CD14-positive monocyte (primary cell): ENCODE measurements at regions not wholly inside any gene's neighbourhood (a gene's known extent, or its start where the extent isn't known, plus 50 kb on each side); places are given as distances from the start of the nearest gene placed in this dataset.
A peak's percentile ranks its signal among the peaks of the same experiment; 100 is the strongest.

Source experiments
- DNase-seq, 3 donors: peaks; one replicate each; pipeline ENCODE4 v3.0.0-alpha.2; 2011 to 2022
- H2AFZ ChIP-seq: 2 replicates; pipeline ENCODE4 v1.6.0; 2012; ENCODE audit warnings: mild to moderate bottlenecking, low read depth, low read length, inconsistent platforms; ENCODE audit not compliant: insufficient read depth, poor library complexity, severe bottlenecking
- H3K27ac ChIP-seq, 2 donors: 1 replicate in 1 of 2; 2 replicates in 1 of 2; pipeline ENCODE4 v1.5.1; 2012 to 2013; ENCODE audit warnings: low read length in 2 of 2, control low read depth in 1 of 2, inconsistent platforms in 1 of 2, low read depth in 1 of 2, mild to moderate bottlenecking in 1 of 2
- H3K27me3 ChIP-seq, 2 donors: one replicate each; pipeline versions ENCODE4 v1.6.0 to v1.6.1; 2011 to 2013; ENCODE audit warnings: low read length in 2 of 2; ENCODE audit not compliant: control insufficient read depth in 2 of 2, insufficient read depth in 2 of 2
- H3K36me3 ChIP-seq, 2 donors: replicated peaks in 1 of 2; 1 replicate in 1 of 2; 2 replicates in 1 of 2; pipeline versions ENCODE4 v1.5.1 to v1.6.1; 2012 to 2013; ENCODE audit warnings: low read length in 2 of 2, control low read depth in 1 of 2, inconsistent platforms in 1 of 2, mild to moderate bottlenecking in 1 of 2; ENCODE audit not compliant: insufficient read depth in 2 of 2, control insufficient read depth in 1 of 2
- H3K4me1 ChIP-seq, 2 donors: 1 replicate in 1 of 2; 2 replicates in 1 of 2; pipeline versions ENCODE4 v1.5.1 to v1.6.1; 2012 to 2013; ENCODE audit warnings: low read length in 2 of 2, control low read depth in 1 of 2, inconsistent platforms in 1 of 2, mild to moderate bottlenecking in 1 of 2, moderate library complexity in 1 of 2; ENCODE audit not compliant: insufficient read depth in 2 of 2, control insufficient read depth in 1 of 2
- H3K4me2 ChIP-seq: replicated peaks from 2 replicates; pipeline ENCODE3; 2012; ENCODE audit warnings: low read length, moderate library complexity, mild to moderate bottlenecking; ENCODE audit not compliant: poor library complexity, severe bottlenecking; ENCODE audit errors: extremely low read depth
- H3K4me3 ChIP-seq, 3 experiments: fragments of 200-600 bp in 1 of 3; sonication (generic) in 1 of 3; replicated peaks in 1 of 3; 1 replicate in 2 of 3; 2 replicates in 1 of 3; pipeline ENCODE4 v1.5.1; 2011 to 2013; ENCODE audit warnings: low read length in 3 of 3, mild to moderate bottlenecking in 3 of 3, control low read depth in 2 of 3, low read depth in 2 of 3, inconsistent platforms in 1 of 3, moderate library complexity in 1 of 3
- H3K79me2 ChIP-seq: 2 replicates; pipeline ENCODE4 v1.6.0; 2012; ENCODE audit warnings: mild to moderate bottlenecking, control low read depth, inconsistent platforms, low read length, moderate library complexity; ENCODE audit not compliant: insufficient read depth
- H3K9ac ChIP-seq: 2 replicates; pipeline ENCODE4 v1.6.0; 2017; ENCODE audit warnings: low read length, mild to moderate bottlenecking; ENCODE audit not compliant: insufficient read depth, poor library complexity, severe bottlenecking
- H3K9me3 ChIP-seq, 2 donors: replicated peaks in 1 of 2; 1 replicate in 1 of 2; 2 replicates in 1 of 2; pipeline versions ENCODE4 v1.5.1 to v1.6.1; 2012 to 2013; ENCODE audit warnings: low read length in 2 of 2, control low read depth in 1 of 2; ENCODE audit not compliant: control insufficient read depth in 1 of 2, insufficient read depth in 1 of 2
- H4K20me1 ChIP-seq: 2 replicates; pipeline ENCODE4 v1.6.0; 2012; ENCODE audit warnings: mild to moderate bottlenecking, low read length, control low read depth, moderate library complexity; ENCODE audit not compliant: insufficient read depth
- H3K27ac Mint-ChIP-seq, 7 donors: one replicate each; pipeline ENCODE4 v1.8.0; 2020; ENCODE audit warnings: mild to moderate bottlenecking in 7 of 7, mixed read lengths in 7 of 7, moderate library complexity in 6 of 7, inconsistent platforms in 2 of 7
- H3K27me3 Mint-ChIP-seq, 3 donors: one replicate each; pipeline ENCODE4 v1.8.0; 2021 to 2022; ENCODE audit warnings: low read depth in 3 of 3, mild to moderate bottlenecking in 3 of 3, mixed read lengths in 3 of 3, moderate library complexity in 3 of 3, inconsistent platforms in 1 of 3
- H3K36me3 Mint-ChIP-seq, 2 donors: one replicate each; pipeline ENCODE4 v1.8.0; 2020; ENCODE audit warnings: mixed read lengths in 2 of 2, inconsistent platforms in 1 of 2, mild to moderate bottlenecking in 1 of 2
- H3K4me1 Mint-ChIP-seq: one replicate; pipeline ENCODE4 v1.8.0; 2020; ENCODE audit warnings: mild to moderate bottlenecking, mixed read lengths
- H3K4me3 Mint-ChIP-seq, 2 donors: one replicate each; pipeline ENCODE4 v1.8.0; 2020; ENCODE audit warnings: mild to moderate bottlenecking in 2 of 2, mixed read lengths in 2 of 2, moderate library complexity in 1 of 2
- H3K9me3 Mint-ChIP-seq, 7 donors: one replicate each; pipeline ENCODE4 v1.8.0; 2020 to 2022; ENCODE audit warnings: mixed read lengths in 7 of 7, mild to moderate bottlenecking in 6 of 7, moderate library complexity in 6 of 7, inconsistent platforms in 2 of 7
- CTCF ChIP-seq: fragments of 200-600 bp; IDR thresholded peaks from one replicate; pipeline ENCODE4 v1.8.0; 2022; ENCODE audit warnings: antibody characterized with exemption, mild to moderate bottlenecking
- WGBS: methylation state at CpG from one replicate; pipeline ENCODE4 v1.1.5; 2013; ENCODE audit warnings: missing lambda C conversion rate; ENCODE audit not compliant: insufficient coverage; 5-methylcytosine and 5-hydroxymethylcytosine counted together
- intact Hi-C, 2 donors: fragments of 100-400 bp; cut with micrococcal nuclease; formaldehyde crosslinking; loops; one replicate each; pipeline versions ENCODE4 v1.15.0 to v1.15.1; 2023

GRCh38 chr22:49676230-49676629 lies 151.4 kb downstream of the BRD1 start:
- 94% methylated on average over 3 of the region's 5 CpGs for WGBS

GRCh38 chr22:49674479-49675050 lies 153.1 kb downstream of the BRD1 start:
- no peak for TF ChIP-seq CTCF
- Histone ChIP-seq H3K27me3 (peaks cover 18 to 44% of the 10 kb centered on the region in 2 donors), H3K4me3 (no peak overlapping the region), H4K20me1 (no peaks in the 10 kb centered on the region), H3K27ac (no peak overlapping the region), H3K36me3 (no peaks in the 10 kb centered on the region), H3K9me3 (peaks cover 0 to 10% of the 10 kb centered on the region in 2 donors), H2AFZ (no peak overlapping the region), H3K4me1 (peaks cover 3 to 12% of the 10 kb centered on the region in 2 donors), H3K9ac (no peak overlapping the region), H3K4me2 (no peak overlapping the region), H3K79me2 (no peaks in the 10 kb centered on the region)
- 70% methylated on average over 2 of the region's 12 CpGs for WGBS
- Mint-ChIP-seq H3K27ac (peak overlapping the region in 1 of 7 donors; percentile 47), H3K36me3 (peaks cover 0 to 8% of the 10 kb centered on the region in 2 donors), H3K27me3 (peaks cover 40 to 71% (median 46%) of the 10 kb centered on the region in 3 donors), H3K4me3 (peak overlapping the region in 1 of 2 donors; percentile 53), H3K9me3 (peaks cover 0 to 12% (median 6%) of the 10 kb centered on the region in 7 donors), H3K4me1 (peaks cover 12% of the 10 kb centered on the region)
- intact Hi-C loops, result no loop called here
- peak in 1 of 3 donors; percentile 5 for DNase-seq

More at GRCh38 chr22:49676230-49676629, 151.4 kb downstream of the BRD1 start:
- Histone ChIP-seq H4K20me1 (no peaks in the 10 kb centered on the region), H3K9me3 (peaks cover 0 to 6% of the 10 kb centered on the region in 2 donors), H3K79me2 (no peaks in the 10 kb centered on the region), H3K4me2 (no peak overlapping the region), H3K4me3 (no peak overlapping the region), H3K27ac (no peak overlapping the region), H2AFZ (no peak overlapping the region), H3K4me1 (peaks cover 0 to under 1% of the 10 kb centered on the region in 2 donors), H3K27me3 (peaks cover 9 to 33% of the 10 kb centered on the region in 2 donors), H3K9ac (no peak overlapping the region), H3K36me3 (no peaks in the 10 kb centered on the region)
- peaks cover 0 to 6% of the 10 kb centered on the region in 2 donors for H3K36me3 Mint-ChIP-seq
- intact Hi-C loops, result no loop called here
- peaks cover 29 to 63% (median 38%) of the 10 kb centered on the region in 3 donors for H3K27me3 Mint-ChIP-seq
- H3K4me1 Mint-ChIP-seq, result peaks cover 7% of the 10 kb centered on the region
- no peak overlapping the region for H3K27ac Mint-ChIP-seq
- no peak for TF ChIP-seq CTCF
- DNase-seq, result peak in 1 of 3 donors; percentile 1
- no peak overlapping the region for H3K4me3 Mint-ChIP-seq
- peaks cover 0 to 10% (median under 1%) of the 10 kb centered on the region in 7 donors for H3K9me3 Mint-ChIP-seq
